A673 (cell line): ENCODE measurements at regions not wholly inside any gene's neighbourhood (a gene's known extent, or its start where the extent isn't known, plus 50 kb on each side); places are given as distances from the start of the nearest gene placed in this dataset.

Experiments used
- BruUV-seq: library from RNA; stranded (reverse); fragments of 400-500 nt; replicated peaks from 2 replicates; lab custom pipeline; 2021; lab: Mats Ljungman, UMichigan
- CTCF ChIA-PET: fragments of 300-600 bp; sonication (Branson Sonifier 250); formaldehyde crosslinking; loops from one replicate; lab custom pipeline; 2022; ENCODE audit warnings: antibody characterized with exemption; lab: Charles Lee
- POLR2A ChIA-PET: fragments of 300-600 bp; sonication (Branson Sonifier 250); formaldehyde crosslinking; loops from one replicate; lab custom pipeline; 2022; ENCODE audit warnings: antibody characterized with exemption; ENCODE audit not compliant: low non-redundant PET; lab: Charles Lee
- DNase-seq: peaks from one replicate; pipeline ENCODE4 v3.0.0-alpha.2; 2015; ENCODE audit warnings: low spot score
- H3K27ac ChIP-seq: fragments of 200-600 bp; sonication (generic); 2 replicates; pipeline ENCODE4 v1.5.1; 2016; ENCODE audit warnings: mixed run types, low read depth, mild to moderate bottlenecking, mixed read lengths, antibody characterized with exemption, low read length; ENCODE audit not compliant: poor library complexity, severe bottlenecking
- H3K27me3 ChIP-seq: fragments of 200-600 bp; sonication (generic); replicated peaks from 2 replicates; pipeline ENCODE4 v1.6.1; 2017; ENCODE audit warnings: mixed run types, low read depth, mild to moderate bottlenecking, mixed read lengths, antibody characterized with exemption, low read length; ENCODE audit not compliant: insufficient read depth, poor library complexity
- H3K36me3 ChIP-seq: fragments of 200-600 bp; sonication (generic); 2 replicates; pipeline ENCODE4 v1.6.1; 2016; ENCODE audit warnings: mixed run types, mild to moderate bottlenecking, mixed read lengths, antibody characterized with exemption, low read length; ENCODE audit not compliant: insufficient read depth, poor library complexity, severe bottlenecking
- H3K4me1 ChIP-seq: fragments of 200-600 bp; sonication (generic); 2 replicates; pipeline ENCODE4 v1.6.1; 2017; ENCODE audit warnings: mixed run types, mild to moderate bottlenecking, mixed read lengths, antibody characterized with exemption, low read length; ENCODE audit not compliant: insufficient read depth, poor library complexity, severe bottlenecking
- H3K4me3 ChIP-seq: fragments of 200-600 bp; sonication (generic); 2 replicates; pipeline ENCODE4 v1.5.1; 2016; ENCODE audit warnings: low read depth, mixed run types, mild to moderate bottlenecking, mixed read lengths, low read length; ENCODE audit not compliant: poor library complexity, severe bottlenecking
- H3K9me3 ChIP-seq: fragments of 200-600 bp; sonication (generic); 2 replicates; pipeline ENCODE4 v1.6.1; 2016; ENCODE audit warnings: mixed run types, low read depth, mild to moderate bottlenecking, mixed read lengths, antibody characterized with exemption, low read length; ENCODE audit not compliant: poor library complexity, severe bottlenecking
- EZH2 ChIP-seq: fragments of 200-600 bp; sonication (generic); IDR thresholded peaks from 2 replicates; pipeline ENCODE4 v1.6.1; 2017; ENCODE audit warnings: borderline replicate concordance, low read depth, mild to moderate bottlenecking, mixed read lengths, antibody characterized with exemption, low read length; ENCODE audit not compliant: poor library complexity, severe bottlenecking
- intact Hi-C: fragments of 100-400 bp; cut with micrococcal nuclease; formaldehyde crosslinking; loops from one replicate; pipeline ENCODE4 v1.10.0; 2022; ENCODE audit not compliant: unreplicated experiment
- TF ChIP-seq, protein P1 (sequence below): fragments of 300-800, 200-600 bp; sonication (generic); conservative IDR thresholded peaks from 2 replicates; pipeline ENCODE4 v1.5.1; 2017; ENCODE audit warnings: low read depth, mild to moderate bottlenecking, antibody characterized with exemption, low read length, moderate library complexity, mixed read lengths

DNA sequence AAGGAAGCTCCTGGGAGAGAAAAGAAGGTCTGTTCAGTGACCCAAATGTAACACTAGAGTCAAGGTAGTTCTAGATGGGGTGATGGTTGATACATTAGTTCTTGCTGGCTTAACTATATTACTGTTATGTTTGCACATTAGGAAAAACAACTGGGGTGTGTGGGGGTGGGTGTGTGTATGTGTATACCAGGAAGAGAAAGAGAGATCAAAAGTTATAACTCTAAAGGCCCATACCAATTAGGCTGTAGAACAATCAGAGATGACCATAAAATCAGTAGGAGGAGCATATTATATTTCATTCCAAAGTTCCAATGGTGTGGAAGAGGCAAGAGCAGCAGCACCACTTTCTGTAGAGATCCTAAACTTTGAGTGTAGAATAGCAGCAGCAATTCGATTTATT lies 134.7 kb upstream of the FMR1 start:
- intact Hi-C loops: no loop called here
- no TSS peak for BruUV-seq
- POLR2A ChIA-PET: no interaction called here

GRCh38 chrX:147779173-147779572 lies 132.5 kb upstream of the FMR1 start:
- no TSS peak for BruUV-seq
- CTCF ChIA-PET: no interaction called here
- Histone ChIP-seq H3K9me3 (no peaks in the 10 kb centered on the region), H3K27ac (no peak overlapping the region), H3K4me3 (no peak overlapping the region), H3K4me1 (no peaks in the 10 kb centered on the region), H3K36me3 (no peaks in the 10 kb centered on the region), H3K27me3 (no peaks in the 10 kb centered on the region)
- TF ChIP-seq, protein P1, sequence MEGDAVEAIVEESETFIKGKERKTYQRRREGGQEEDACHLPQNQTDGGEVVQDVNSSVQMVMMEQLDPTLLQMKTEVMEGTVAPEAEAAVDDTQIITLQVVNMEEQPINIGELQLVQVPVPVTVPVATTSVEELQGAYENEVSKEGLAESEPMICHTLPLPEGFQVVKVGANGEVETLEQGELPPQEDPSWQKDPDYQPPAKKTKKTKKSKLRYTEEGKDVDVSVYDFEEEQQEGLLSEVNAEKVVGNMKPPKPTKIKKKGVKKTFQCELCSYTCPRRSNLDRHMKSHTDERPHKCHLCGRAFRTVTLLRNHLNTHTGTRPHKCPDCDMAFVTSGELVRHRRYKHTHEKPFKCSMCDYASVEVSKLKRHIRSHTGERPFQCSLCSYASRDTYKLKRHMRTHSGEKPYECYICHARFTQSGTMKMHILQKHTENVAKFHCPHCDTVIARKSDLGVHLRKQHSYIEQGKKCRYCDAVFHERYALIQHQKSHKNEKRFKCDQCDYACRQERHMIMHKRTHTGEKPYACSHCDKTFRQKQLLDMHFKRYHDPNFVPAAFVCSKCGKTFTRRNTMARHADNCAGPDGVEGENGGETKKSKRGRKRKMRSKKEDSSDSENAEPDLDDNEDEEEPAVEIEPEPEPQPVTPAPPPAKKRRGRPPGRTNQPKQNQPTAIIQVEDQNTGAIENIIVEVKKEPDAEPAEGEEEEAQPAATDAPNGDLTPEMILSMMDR: no peak
- TF ChIP-seq EZH2: no peak
- intact Hi-C loops: no loop called here
- DNase-seq: no peak
- POLR2A ChIA-PET: no interaction called here

More for the DNA sequence above, 134.7 kb upstream of the FMR1 start:
- Histone ChIP-seq H3K27ac (no peak overlapping the region), H3K36me3 (no peaks in the 10 kb centered on the region), H3K4me1 (no peaks in the 10 kb centered on the region), H3K4me3 (no peak overlapping the region), H3K27me3 (no peaks in the 10 kb centered on the region), H3K9me3 (no peaks in the 10 kb centered on the region)
- CTCF ChIA-PET: no interaction called here
- TF ChIP-seq EZH2: no peak
- TF ChIP-seq, protein P1: no peak
- no peak for DNase-seq

DNA sequence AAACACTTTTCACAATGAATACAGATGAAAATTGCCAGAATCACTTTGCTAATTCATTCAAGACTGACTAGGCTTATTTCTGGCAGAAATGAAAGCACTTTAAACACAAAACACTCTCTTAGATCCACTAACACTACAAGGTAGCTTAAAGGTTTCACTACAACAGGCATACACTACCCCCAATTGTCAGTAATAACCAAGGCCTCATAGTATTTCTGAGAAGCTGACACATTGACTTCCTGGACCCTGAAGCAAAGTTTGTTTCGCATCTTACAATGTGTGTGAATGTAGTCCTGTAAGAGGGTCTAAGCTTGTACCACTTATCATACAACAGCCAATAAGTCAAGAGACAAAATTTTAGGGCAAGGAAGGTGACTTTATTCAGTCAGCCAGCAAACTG lies 129.9 kb upstream of the FMR1 start:
- TF ChIP-seq, protein P1: no peak
- TF ChIP-seq EZH2: no peak
- intact Hi-C loops: no loop called here
- no peaks in the 10 kb centered on the region for H3K27me3 ChIP-seq
- ChIA-PET POLR2A (no interaction called here), CTCF (no interaction called here)
- H3K27ac ChIP-seq: no peak overlapping the region
- no peak overlapping the region for H3K4me3 ChIP-seq
- H3K36me3 ChIP-seq: no peaks in the 10 kb centered on the region
- DNase-seq: no peak
- no peaks in the 10 kb centered on the region for H3K9me3 ChIP-seq
- BruUV-seq: no TSS peak
- no peaks in the 10 kb centered on the region for H3K4me1 ChIP-seq
